ENCODE measurements at regions not wholly inside any gene's neighbourhood (a gene's known extent, or its start where the extent isn't known, plus 50 kb on each side); places are given as distances from the start of the nearest gene placed in this dataset.

GRCh38 chr11:19307498-19307897 lies 66.8 kb upstream of the E2F8 start:
- Histone ChIP-seq H3K4me3 (no peak overlapping the region), H4K20me1 (replicated peaks; ENCODE audit: control insufficient read depth, insufficient read depth, low read length) (no peaks in the 10 kb centered on the region; the same call in none of the 2 replicates), H3K27ac (ENCODE audit: extremely low read depth, low read depth, low read length) (no peak overlapping the region), H3K36me3 (ENCODE audit: control insufficient read depth, insufficient read depth, low read length) (no peaks in the 10 kb centered on the region), H3K9ac (ENCODE audit: insufficient read depth in 1 of 2, low read depth in 2 of 2, low read length in 2 of 2) (no peak overlapping the region), H3K4me2 (ENCODE audit: insufficient read depth, low read length) (no peak overlapping the region), H3K79me2 (ENCODE audit: control insufficient read depth, insufficient read depth, low read length) (no peaks in the 10 kb centered on the region), H3K4me1 (replicated peaks in 1 of 2; ENCODE audit: control insufficient read depth in 2 of 2, insufficient read depth in 2 of 2, low read length in 2 of 2) (no peaks in the 10 kb centered on the region), H3K9me1 (ENCODE audit: control insufficient read depth, insufficient read depth, low read length) (no peaks in the 10 kb centered on the region), H3K27me3 (ENCODE audit: control insufficient read depth in 2 of 2, insufficient read depth in 2 of 2, low read length in 2 of 2) (peaks cover 2 to 31% of the 10 kb centered on the region in 2 experiments; a peak in 3 of 5 replicates), H2AFZ (ENCODE audit: low read depth, low read length) (no peak overlapping the region), H3K9me3 (replicated peaks; ENCODE audit: control insufficient read depth, insufficient read depth, low read depth, low read length) (no peaks in the 10 kb centered on the region)
- ChIA-PET POLR2A (no interaction called here), CTCF (ENCODE audit: low intra/inter-chr PET ratio) (no interaction called here)
- no peak for TF ChIP-seq ZNF124 (CRISPR knock-in tag; IDR thresholded peaks at IDR 0.05)
- no peak for TF ChIP-seq MTA1 (IDR thresholded peaks at IDR 0.05; ENCODE audit: borderline replicate concordance)
- TF ChIP-seq THAP12 (CRISPR knock-in tag; IDR thresholded peaks at IDR 0.05): no peak
- TF ChIP-seq SIX5 (IDR thresholded peaks at IDR 0.05; ENCODE audit: borderline replicate concordance in 1 of 2, insufficient read depth in 1 of 2, low read depth in 1 of 2, low read length in 2 of 2): no peak
- no peak for TF ChIP-seq ZNF3 (CRISPR knock-in tag; IDR thresholded peaks at IDR 0.05)
- no peak for TF ChIP-seq HDGF (IDR thresholded peaks at IDR 0.05)
- no peak for TF ChIP-seq PHB (CRISPR knock-in tag; IDR thresholded peaks at IDR 0.05)
- no peak for TF ChIP-seq ZNF280A (IDR thresholded peaks at IDR 0.05; ENCODE audit: low read depth, partially characterized antibody)
- TF ChIP-seq MXD1 (CRISPR knock-in tag; IDR thresholded peaks at IDR 0.05; ENCODE audit: borderline replicate concordance, poor library complexity, severe bottlenecking): no peak
- TF ChIP-seq ZNF384 (IDR thresholded peaks at IDR 0.05; ENCODE audit: low read depth, low read length): no peak
- no peak for TF ChIP-seq FIP1L1 (IDR thresholded peaks at IDR 0.05; ENCODE audit: low read depth, low read length, poor library complexity, severe bottlenecking)
- no peak for TF ChIP-seq KDM2B (CRISPR knock-in tag; IDR thresholded peaks at IDR 0.05)
- no peak for TF ChIP-seq HMG20B (CRISPR knock-in tag; IDR thresholded peaks at IDR 0.05)
- BruUV-seq (replicated peaks): no TSS peak
- intact Hi-C loops (cut with micrococcal nuclease) (no loop called here), in situ Hi-C loops (cut with MboI) (loop anchor here (25.0 kb wide), 1 partner anchor 580 kb away; no protein-coding TSS in a partner anchor)
- DNase-seq (ENCODE audit: extremely low read depth in 1 of 4, low spot score in 3 of 4) (no peak), ATAC-seq (no peak), FAIRE-seq (no peak)
- WGBS (ENCODE audit: insufficient coverage, low coverage, missing lambda C conversion rate): 0% methylated on average over 6 of the region's 6 CpGs
